ENCODE measurements at regions not wholly inside any gene's neighbourhood (a gene's known extent, or its start where the extent isn't known, plus 50 kb on each side); places are given as distances from the start of the nearest gene placed in this dataset.

DNA sequence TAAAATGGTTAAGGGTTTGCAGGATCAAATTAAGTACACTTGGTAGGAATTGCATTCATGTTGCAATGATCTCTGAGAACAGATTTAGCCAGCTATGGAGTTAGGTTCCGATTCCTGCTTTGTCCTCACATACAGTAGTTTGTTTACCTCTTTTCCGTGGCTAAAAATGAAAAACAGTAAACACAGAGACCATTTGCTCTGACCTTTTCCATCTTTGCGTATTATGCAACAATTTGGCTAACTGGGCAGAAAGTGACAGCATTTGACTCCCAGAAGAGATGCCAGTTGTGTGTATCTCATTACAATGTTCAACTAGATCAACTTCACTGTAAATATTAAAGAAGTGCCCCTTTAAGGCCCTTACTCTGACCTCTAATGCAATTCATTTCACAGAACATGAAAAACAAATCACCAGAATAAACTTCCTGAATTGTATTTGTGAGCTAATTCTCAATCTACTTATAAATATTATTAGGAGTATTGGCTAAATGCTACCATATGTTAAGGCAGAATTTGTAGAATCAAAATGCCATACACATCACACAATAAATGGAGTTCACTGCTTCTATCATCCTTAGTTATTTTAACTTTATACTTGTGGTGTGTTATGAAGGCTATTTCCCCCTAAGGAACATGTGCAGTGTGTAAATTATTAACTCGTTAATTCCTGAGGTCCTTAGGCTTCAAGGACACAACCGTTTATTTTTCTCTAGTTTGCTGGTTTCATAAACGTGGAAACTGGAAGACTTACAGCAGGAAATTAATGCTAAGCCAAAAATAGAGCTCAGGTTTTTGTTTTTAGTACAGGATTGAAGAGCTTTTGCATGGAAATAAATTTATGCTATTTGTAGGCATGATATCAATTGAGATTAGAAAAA is 380.7 kb upstream of the CITED2 start:
- H3K4me3 ChIP-seq (ENCODE audit: low read length), result no peak overlapping the region
- peak; percentile 80 for DNase-seq
- no peaks in the 10 kb centered on the region for H3K27me3 ChIP-seq (ENCODE audit: control insufficient read depth, insufficient read depth, low read length)
- H3K27ac ChIP-seq (ENCODE audit: low read length), result peak overlapping the region; percentile 57
- no peaks in the 10 kb centered on the region for H3K9me3 ChIP-seq (replicated peaks; ENCODE audit: control insufficient read depth, low read depth, low read length)
- WGBS (ENCODE audit: insufficient coverage), result 10% methylated on average over 2 of the region's 6 CpGs
- H3K4me1 ChIP-seq (ENCODE audit: control insufficient read depth, insufficient read depth, low read length), result peaks cover 4% of the 10 kb centered on the region
- no peaks in the 10 kb centered on the region for H3K36me3 ChIP-seq (ENCODE audit: control insufficient read depth, insufficient read depth, low read length)

DNA sequence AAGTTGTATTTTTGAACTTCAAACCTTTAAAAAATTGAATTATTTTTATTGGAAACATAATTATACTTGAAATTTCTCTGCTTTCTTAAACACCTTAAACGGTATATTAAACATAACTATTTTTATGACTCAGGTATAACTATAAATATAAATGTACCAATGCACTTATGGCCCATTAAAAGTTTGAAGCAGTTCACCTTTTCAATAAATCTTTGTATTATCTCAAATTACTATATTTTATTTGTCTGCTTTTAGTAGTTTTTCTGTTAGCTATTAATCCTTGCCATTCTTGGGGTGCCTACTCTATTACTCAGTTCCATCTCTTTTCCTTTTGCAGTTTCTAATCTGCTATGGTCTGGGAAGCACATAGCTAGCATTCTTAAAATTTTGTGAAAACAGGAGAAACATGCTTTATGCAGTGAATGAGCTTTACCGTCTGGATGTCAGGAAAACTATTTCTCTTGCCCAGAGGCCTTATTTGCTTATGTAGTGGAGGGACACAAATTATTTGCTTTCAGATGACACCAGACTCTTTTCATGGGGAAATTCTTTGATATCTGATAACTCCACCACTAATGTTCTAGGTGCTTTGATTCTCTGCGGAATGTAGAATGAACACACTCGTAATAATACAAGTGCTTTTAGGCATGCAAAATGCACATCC is 378.9 kb upstream of the CITED2 start:
- DNase-seq, result no peak
- WGBS (ENCODE audit: insufficient coverage), result no CpG with 5 or more reads among the region's 4 CpGs
- Histone ChIP-seq H3K9me3 (replicated peaks; ENCODE audit: control insufficient read depth, low read depth, low read length) (no peaks in the 10 kb centered on the region), H3K4me3 (ENCODE audit: low read length) (no peak overlapping the region), H3K27ac (ENCODE audit: low read length) (no peak overlapping the region), H3K36me3 (ENCODE audit: control insufficient read depth, insufficient read depth, low read length) (no peaks in the 10 kb centered on the region), H3K27me3 (ENCODE audit: control insufficient read depth, insufficient read depth, low read length) (no peaks in the 10 kb centered on the region), H3K4me1 (ENCODE audit: control insufficient read depth, insufficient read depth, low read length) (peaks cover 4% of the 10 kb centered on the region)

DNA sequence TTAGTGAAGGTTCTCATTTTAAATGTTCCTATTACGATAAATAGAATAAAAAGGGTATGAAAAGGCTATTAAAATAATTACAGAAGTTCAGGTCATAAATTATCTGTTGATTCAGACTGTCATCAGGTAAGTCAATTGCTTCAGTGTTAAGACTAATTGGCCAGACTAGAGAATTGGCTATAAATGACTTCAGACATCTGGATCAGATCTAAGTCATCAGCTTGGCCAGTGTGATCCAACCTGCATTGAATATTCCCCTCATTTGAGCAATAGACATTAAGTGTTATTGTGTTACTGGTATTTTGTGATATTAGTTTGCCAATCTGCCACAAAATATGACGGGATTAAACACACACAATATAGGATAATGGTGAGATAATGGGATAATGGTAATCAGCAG is 377.6 kb upstream of the CITED2 start:
- DNase-seq, result no peak
- Histone ChIP-seq H3K27ac (ENCODE audit: low read length) (no peak overlapping the region), H3K27me3 (ENCODE audit: control insufficient read depth, insufficient read depth, low read length) (no peaks in the 10 kb centered on the region), H3K9me3 (replicated peaks; ENCODE audit: control insufficient read depth, low read depth, low read length) (no peaks in the 10 kb centered on the region), H3K4me1 (ENCODE audit: control insufficient read depth, insufficient read depth, low read length) (peaks cover 4% of the 10 kb centered on the region), H3K36me3 (ENCODE audit: control insufficient read depth, insufficient read depth, low read length) (no peaks in the 10 kb centered on the region), H3K4me3 (ENCODE audit: low read length) (no peak overlapping the region)
- WGBS (ENCODE audit: insufficient coverage), result no CpG with 5 or more reads among the region's 2 CpGs

DNA sequence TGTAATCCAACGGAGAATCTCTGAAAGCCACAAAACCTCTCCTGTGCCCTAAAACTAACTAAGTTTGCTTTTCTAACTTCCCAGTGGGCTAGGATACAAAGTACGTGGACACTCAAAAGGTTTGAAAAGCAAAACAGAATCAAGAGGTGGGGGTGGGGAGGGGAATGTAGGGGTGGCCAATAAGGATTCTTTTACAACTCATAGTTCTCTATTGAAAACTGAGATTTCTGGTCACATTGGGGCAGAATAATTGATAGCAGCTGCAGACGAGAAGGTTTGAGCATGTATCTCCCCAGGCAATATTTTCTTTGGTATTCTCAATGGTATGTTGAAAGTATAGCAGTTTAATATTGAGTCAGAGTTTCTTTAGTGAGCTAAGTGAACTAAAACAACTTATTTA is 376.7 kb upstream of the CITED2 start:
- Histone ChIP-seq H3K4me3 (ENCODE audit: low read length) (no peak overlapping the region), H3K27ac (ENCODE audit: low read length) (peak overlapping the region; percentile 16), H3K36me3 (ENCODE audit: control insufficient read depth, insufficient read depth, low read length) (no peaks in the 10 kb centered on the region), H3K9me3 (replicated peaks; ENCODE audit: control insufficient read depth, low read depth, low read length) (no peaks in the 10 kb centered on the region), H3K4me1 (ENCODE audit: control insufficient read depth, insufficient read depth, low read length) (peaks cover 4% of the 10 kb centered on the region), H3K27me3 (ENCODE audit: control insufficient read depth, insufficient read depth, low read length) (no peaks in the 10 kb centered on the region)
- no peak for DNase-seq
- no CpG with 5 or more reads among the region's 3 CpGs for WGBS (ENCODE audit: insufficient coverage)

DNA sequence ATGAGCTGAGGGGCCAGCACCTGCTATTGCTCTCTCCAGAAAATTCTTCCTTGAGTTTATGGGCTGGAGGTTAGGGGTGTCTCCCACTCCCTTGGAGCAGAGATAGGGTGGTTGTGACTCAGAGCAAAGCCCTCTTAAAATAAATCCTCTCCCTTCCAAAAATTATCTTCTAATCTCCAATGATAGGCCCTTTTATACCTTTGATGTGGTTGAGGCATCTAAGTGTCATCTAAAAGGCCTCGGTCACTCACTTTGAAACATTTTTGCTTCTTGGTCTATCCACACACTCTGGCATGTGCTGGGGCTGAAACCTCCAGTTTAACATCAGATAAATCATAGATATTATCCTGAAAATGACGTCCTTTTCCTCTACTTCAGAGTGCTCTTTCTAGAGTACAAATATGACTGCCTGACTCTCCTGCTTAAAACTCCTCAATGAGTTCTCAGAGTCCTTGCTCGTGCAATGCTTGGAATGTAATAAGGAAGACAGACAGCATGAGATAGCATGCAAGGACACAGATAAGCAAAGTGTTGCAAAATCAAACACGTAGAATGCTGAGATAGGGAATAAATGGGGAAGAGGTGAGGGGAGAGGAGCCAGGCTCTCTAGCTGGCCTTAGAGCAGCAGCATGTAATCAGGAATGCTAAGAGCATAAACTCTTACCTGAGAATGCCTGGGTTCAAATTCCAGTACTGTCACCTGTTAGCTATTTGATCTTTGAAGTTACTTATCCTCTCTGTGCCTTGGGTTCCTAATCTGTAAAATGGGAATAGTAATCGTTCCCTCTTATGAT is 374.1 kb upstream of the CITED2 start:
- peaks cover 2% of the 10 kb centered on the region for H3K4me1 ChIP-seq (ENCODE audit: control insufficient read depth, insufficient read depth, low read length)
- no peak overlapping the region for H3K4me3 ChIP-seq (ENCODE audit: low read length)
- H3K27me3 ChIP-seq (ENCODE audit: control insufficient read depth, insufficient read depth, low read length), result no peaks in the 10 kb centered on the region
- no peak for DNase-seq
- H3K36me3 ChIP-seq (ENCODE audit: control insufficient read depth, insufficient read depth, low read length), result no peaks in the 10 kb centered on the region
- no peak overlapping the region for H3K27ac ChIP-seq (ENCODE audit: low read length)
- H3K9me3 ChIP-seq (replicated peaks; ENCODE audit: control insufficient read depth, low read depth, low read length), result no peaks in the 10 kb centered on the region
- WGBS (ENCODE audit: insufficient coverage), result 96% methylated on average over 3 of the region's 5 CpGs

DNA sequence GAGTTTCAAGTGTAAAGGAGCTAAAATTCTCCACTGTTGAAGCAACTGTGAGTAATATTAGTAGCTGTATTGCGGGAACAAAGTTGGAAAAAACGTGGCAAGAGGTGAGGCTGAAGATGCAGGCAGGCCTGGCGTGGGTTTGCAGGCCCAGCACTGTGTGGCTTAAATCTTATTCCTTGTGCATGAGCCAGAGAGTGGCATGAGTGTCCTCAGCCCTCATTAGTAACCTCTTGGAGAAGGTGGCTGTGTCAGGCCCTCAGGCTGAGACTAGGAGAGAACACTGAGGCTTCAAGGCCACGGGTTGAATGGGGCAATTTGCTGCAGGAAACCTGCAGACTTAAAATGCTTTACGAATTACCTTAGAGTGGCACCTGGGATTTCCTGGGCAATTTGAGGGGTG is 372.7 kb upstream of the CITED2 start:
- Histone ChIP-seq H3K27me3 (ENCODE audit: control insufficient read depth, insufficient read depth, low read length) (no peaks in the 10 kb centered on the region), H3K27ac (ENCODE audit: low read length) (no peak overlapping the region), H3K4me1 (ENCODE audit: control insufficient read depth, insufficient read depth, low read length) (peaks cover 2% of the 10 kb centered on the region), H3K4me3 (ENCODE audit: low read length) (no peak overlapping the region), H3K9me3 (replicated peaks; ENCODE audit: control insufficient read depth, low read depth, low read length) (no peaks in the 10 kb centered on the region), H3K36me3 (ENCODE audit: control insufficient read depth, insufficient read depth, low read length) (no peaks in the 10 kb centered on the region)
- WGBS (ENCODE audit: insufficient coverage), result 78% methylated on average over 5 of the region's 5 CpGs
- DNase-seq, result no peak

DNA sequence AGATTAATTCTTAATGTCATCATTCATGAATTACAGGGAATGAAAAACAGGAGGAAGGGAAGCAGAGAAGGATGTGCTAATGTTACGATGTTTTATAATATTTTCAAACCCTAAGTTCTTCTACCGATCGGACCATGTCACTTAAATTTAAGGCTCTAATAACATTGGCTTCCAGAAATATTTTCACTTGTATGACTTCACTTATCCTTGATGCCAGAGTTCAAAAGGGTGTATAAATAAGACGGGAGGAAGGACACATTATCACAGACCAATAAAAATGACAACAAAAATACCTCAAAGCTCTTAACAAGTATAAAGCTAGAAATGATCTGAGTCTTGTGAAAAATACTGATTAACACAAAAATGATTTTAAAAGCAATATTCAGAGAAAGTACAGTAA is 370.4 kb upstream of the CITED2 start:
- no peaks in the 10 kb centered on the region for H3K4me1 ChIP-seq (ENCODE audit: control insufficient read depth, insufficient read depth, low read length)
- no peak overlapping the region for H3K27ac ChIP-seq (ENCODE audit: low read length)
- no peaks in the 10 kb centered on the region for H3K36me3 ChIP-seq (ENCODE audit: control insufficient read depth, insufficient read depth, low read length)
- H3K9me3 ChIP-seq (replicated peaks; ENCODE audit: control insufficient read depth, low read depth, low read length), result no peaks in the 10 kb centered on the region
- WGBS (ENCODE audit: insufficient coverage), result no CpG with 5 or more reads among the region's 4 CpGs
- DNase-seq, result no peak
- no peaks in the 10 kb centered on the region for H3K27me3 ChIP-seq (ENCODE audit: control insufficient read depth, insufficient read depth, low read length)
- no peak overlapping the region for H3K4me3 ChIP-seq (ENCODE audit: low read length)

DNA sequence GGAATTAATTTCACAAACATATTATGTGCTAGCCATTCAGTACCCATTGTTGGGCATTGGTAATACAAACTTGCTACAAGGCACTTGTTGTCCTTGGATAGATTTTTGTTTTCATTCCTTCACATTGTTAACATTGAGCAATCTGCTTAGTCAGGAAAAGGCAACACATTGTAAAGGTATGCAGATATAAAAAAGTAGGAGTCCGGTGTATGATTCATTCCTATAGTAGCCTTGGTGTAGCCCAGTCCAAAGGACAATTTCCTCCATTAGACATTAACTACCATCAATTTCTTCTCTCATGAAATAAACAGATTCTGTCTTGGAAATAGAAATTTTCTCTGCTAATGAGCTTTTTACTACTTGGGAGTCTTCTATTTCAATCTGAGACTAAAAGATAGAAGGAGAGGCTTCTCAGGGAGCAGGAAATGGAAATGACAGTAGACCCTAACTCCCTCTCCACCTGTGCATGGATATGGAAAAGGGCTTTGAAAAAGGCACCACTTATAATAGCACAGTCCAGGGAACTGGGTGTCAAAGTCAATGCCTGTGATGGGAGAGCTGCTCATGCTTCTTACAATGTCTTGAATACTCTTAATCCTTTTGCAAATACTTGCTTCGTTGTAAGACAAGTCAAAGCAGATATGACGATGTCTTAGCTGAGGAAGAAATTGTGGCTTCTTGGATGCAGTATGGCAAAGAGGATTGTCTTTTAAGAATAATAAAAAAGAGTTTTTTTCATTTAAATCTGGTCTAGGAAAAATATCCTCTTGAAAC is 369.4 kb upstream of the CITED2 start:
- H3K4me3 ChIP-seq (ENCODE audit: low read length), result no peak overlapping the region
- no peaks in the 10 kb centered on the region for H3K9me3 ChIP-seq (replicated peaks; ENCODE audit: control insufficient read depth, low read depth, low read length)
- H3K4me1 ChIP-seq (ENCODE audit: control insufficient read depth, insufficient read depth, low read length), result no peaks in the 10 kb centered on the region
- H3K36me3 ChIP-seq (ENCODE audit: control insufficient read depth, insufficient read depth, low read length), result no peaks in the 10 kb centered on the region
- no peak overlapping the region for H3K27ac ChIP-seq (ENCODE audit: low read length)
- whole genome bisulfite sequencing (ENCODE audit: insufficient coverage), result no CpG with 5 or more reads among the region's 3 CpGs
- no peaks in the 10 kb centered on the region for H3K27me3 ChIP-seq (ENCODE audit: control insufficient read depth, insufficient read depth, low read length)
- no peak for DNase-seq

DNA sequence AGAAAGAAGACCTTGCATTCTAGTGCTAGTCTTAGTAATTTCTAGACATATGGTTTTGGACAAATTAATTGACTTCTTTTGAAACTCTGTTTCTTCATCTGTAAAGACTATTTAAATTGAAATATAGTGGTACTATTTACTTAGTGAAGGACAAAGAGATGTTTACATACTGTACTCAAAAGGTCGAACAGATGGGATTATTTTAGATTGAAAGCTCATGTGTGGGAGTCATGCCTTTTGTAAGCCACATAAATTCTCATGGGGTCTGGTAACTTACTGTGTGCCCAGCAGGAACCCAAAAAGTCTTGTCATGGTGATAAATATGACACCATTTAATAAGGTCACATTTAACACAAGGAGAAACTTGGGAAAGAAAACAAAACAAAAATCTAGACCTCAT is 368.2 kb upstream of the CITED2 start:
- no peaks in the 10 kb centered on the region for H3K4me1 ChIP-seq (ENCODE audit: control insufficient read depth, insufficient read depth, low read length)
- no CpG with 5 or more reads among the region's 1 CpG for WGBS (ENCODE audit: insufficient coverage)
- H3K27ac ChIP-seq (ENCODE audit: low read length), result no peak overlapping the region
- no peaks in the 10 kb centered on the region for H3K36me3 ChIP-seq (ENCODE audit: control insufficient read depth, insufficient read depth, low read length)
- no peaks in the 10 kb centered on the region for H3K9me3 ChIP-seq (replicated peaks; ENCODE audit: control insufficient read depth, low read depth, low read length)
- H3K27me3 ChIP-seq (ENCODE audit: control insufficient read depth, insufficient read depth, low read length), result no peaks in the 10 kb centered on the region
- no peak for DNase-seq
- no peak overlapping the region for H3K4me3 ChIP-seq (ENCODE audit: low read length)

All from muscle of leg (tissue), 3 donors.